GM18861 (cell line): ENCODE measurements at regions not wholly inside any gene's neighbourhood (a gene's known extent, or its start where the extent isn't known, plus 50 kb on each side); places are given as distances from the start of the nearest gene placed in this dataset.
"Not testable (repeated sequence)": the region's sequence is repeated elsewhere in the genome, so short reads cannot be mapped to it uniquely, and the experiment has no call there.

Source experiments
- ATAC-seq: cut with Tn5 transposase; IDR thresholded peaks from one replicate; pipeline ENCODE4 v1.9.1; 2021; ENCODE audit not compliant: unreplicated experiment

GRCh38 chr6:137654365-137654981 lies 160.3 kb upstream of the OLIG3 start:
- ATAC-seq = no peak

- no peak for ATAC-seq
Measured at GRCh38 chr6:137655291-137655690, 161.1 kb upstream of the OLIG3 start.

- ATAC-seq = no peak
Measured at GRCh38 chr6:137656735-137657134, 162.5 kb upstream of the OLIG3 start.

GRCh38 chr6:137657351-137657911 lies 163.2 kb upstream of the OLIG3 start:
- no peak for ATAC-seq

- ATAC-seq = no peak
Measured at GRCh38 chr6:137658287-137658686, 164.1 kb upstream of the OLIG3 start.

GRCh38 chr6:137659871-137660270 lies 165.7 kb upstream of the OLIG3 start:
- no peak for ATAC-seq

GRCh38 chr6:137660296-137660731 lies 166.1 kb upstream of the OLIG3 start:
- no peak for ATAC-seq

GRCh38 chr6:137661601-137662000 lies 167.4 kb upstream of the OLIG3 start:
- no peak for ATAC-seq

GRCh38 chr6:137664183-137664582 lies 170.0 kb upstream of the OLIG3 start:
- no peak for ATAC-seq

- ATAC-seq = no peak
Measured at GRCh38 chr6:137665342-137665934, 171.2 kb upstream of the OLIG3 start.

GRCh38 chr6:137666202-137666774 lies 172.1 kb upstream of the OLIG3 start:
- ATAC-seq = no peak

GRCh38 chr6:137673603-137674002 lies 179.4 kb upstream of the OLIG3 start:
- no peak for ATAC-seq

- peak; percentile 66 for ATAC-seq
Measured at GRCh38 chr6:137676888-137677287, 182.7 kb upstream of the OLIG3 start.

- no peak for ATAC-seq
Measured at GRCh38 chr6:137677709-137678108, 183.5 kb upstream of the OLIG3 start.

- ATAC-seq = no peak
Measured at GRCh38 chr6:137678451-137678850, 184.3 kb upstream of the OLIG3 start.

GRCh38 chr6:137680705-137681346 lies 186.2 kb upstream of the TNFAIP3 start:
- ATAC-seq = no peak

GRCh38 chr6:137681445-137682009 lies 185.5 kb upstream of the TNFAIP3 start:
- ATAC-seq = no peak

- not testable (repeated sequence) for ATAC-seq
Measured at GRCh38 chr6:137682658-137683057, 184.4 kb upstream of the TNFAIP3 start.

- no peak for ATAC-seq
Measured at GRCh38 chr6:137683916-137684315, 183.1 kb upstream of the TNFAIP3 start.

GRCh38 chr6:137685798-137686375 lies 181.2 kb upstream of the TNFAIP3 start:
- no peak for ATAC-seq

GRCh38 chr6:137687818-137688217 lies 179.2 kb upstream of the TNFAIP3 start:
- ATAC-seq = no peak
